B cell (primary cell): ENCODE measurements at regions not wholly inside any gene's neighbourhood (a gene's known extent, or its start where the extent isn't known, plus 50 kb on each side); places are given as distances from the start of the nearest gene placed in this dataset.

Source experiments
- EZH2 ChIP-seq: IDR thresholded peaks from 2 replicates; pipeline ENCODE4 v1.6.1; 2012; ENCODE audit warnings: borderline replicate concordance, low read depth, mild to moderate bottlenecking, moderate library complexity, low read length; ENCODE audit not compliant: insufficient read depth, poor library complexity, severe bottlenecking
- TF ChIP-seq, protein P1 (sequence below): fragments of 200-600 bp; IDR thresholded peaks from one replicate; pipeline ENCODE4 v1.8.0; 2022; ENCODE audit warnings: antibody characterized with exemption, mild to moderate bottlenecking

DNA sequence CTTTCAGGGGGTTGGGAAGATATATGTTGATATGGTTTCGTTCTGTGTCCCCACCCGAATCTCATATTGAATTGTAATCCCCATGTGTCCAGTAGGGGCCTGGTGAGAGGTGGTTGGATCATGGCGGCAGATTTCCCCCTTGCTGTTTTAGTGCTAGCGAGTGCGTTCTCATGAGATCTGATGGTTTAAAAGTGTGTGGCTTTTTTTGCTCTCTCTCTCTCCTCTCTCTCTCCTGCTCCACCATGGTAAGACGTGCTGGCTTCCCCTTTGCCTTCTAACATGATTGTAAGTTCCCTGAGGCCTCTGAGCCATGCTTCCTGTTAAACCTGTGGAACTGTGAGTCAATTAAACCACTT lies 68.4 kb upstream of the PDZD8 start:
- TF ChIP-seq, protein P1, sequence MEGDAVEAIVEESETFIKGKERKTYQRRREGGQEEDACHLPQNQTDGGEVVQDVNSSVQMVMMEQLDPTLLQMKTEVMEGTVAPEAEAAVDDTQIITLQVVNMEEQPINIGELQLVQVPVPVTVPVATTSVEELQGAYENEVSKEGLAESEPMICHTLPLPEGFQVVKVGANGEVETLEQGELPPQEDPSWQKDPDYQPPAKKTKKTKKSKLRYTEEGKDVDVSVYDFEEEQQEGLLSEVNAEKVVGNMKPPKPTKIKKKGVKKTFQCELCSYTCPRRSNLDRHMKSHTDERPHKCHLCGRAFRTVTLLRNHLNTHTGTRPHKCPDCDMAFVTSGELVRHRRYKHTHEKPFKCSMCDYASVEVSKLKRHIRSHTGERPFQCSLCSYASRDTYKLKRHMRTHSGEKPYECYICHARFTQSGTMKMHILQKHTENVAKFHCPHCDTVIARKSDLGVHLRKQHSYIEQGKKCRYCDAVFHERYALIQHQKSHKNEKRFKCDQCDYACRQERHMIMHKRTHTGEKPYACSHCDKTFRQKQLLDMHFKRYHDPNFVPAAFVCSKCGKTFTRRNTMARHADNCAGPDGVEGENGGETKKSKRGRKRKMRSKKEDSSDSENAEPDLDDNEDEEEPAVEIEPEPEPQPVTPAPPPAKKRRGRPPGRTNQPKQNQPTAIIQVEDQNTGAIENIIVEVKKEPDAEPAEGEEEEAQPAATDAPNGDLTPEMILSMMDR = no peak
- TF ChIP-seq EZH2 = no peak
